HG03575 (cell line): ENCODE measurements at regions not wholly inside any gene's neighbourhood (a gene's known extent, or its start where the extent isn't known, plus 50 kb on each side); places are given as distances from the start of the nearest gene placed in this dataset.
"Not testable (repeated sequence)": the region's sequence is repeated elsewhere in the genome, so short reads cannot be mapped to it uniquely, and the experiment has no call there.

Experiments
- ATAC-seq: cut with Tn5 transposase; IDR thresholded peaks from one replicate; pipeline ENCODE4 v1.9.1; 2021; ENCODE audit not compliant: unreplicated experiment, insufficient number of reproducible peaks, low FRiP score; ENCODE audit errors: extremely low read depth

DNA sequence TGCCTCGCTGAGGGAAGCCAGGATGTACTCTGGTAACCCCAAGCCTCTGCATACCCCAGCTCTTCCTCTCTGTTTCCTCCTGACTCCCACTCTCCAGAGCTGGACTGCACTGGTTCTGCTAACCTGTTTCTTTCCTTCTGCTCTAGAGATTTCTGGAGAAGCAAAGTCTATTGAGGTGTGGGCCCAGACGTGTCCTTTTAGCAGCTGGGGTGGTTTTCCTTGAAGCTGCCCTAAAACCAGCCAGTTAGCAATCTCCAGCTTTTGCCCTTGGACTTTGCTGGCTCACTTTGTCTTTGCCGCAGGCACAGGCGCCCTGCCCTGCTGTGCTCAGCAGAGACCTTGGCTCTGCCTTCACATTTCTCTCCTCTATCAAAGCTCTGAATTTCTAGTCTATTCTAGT is 171.8 kb upstream of the IVNS1ABP start:
- no peak for ATAC-seq

DNA sequence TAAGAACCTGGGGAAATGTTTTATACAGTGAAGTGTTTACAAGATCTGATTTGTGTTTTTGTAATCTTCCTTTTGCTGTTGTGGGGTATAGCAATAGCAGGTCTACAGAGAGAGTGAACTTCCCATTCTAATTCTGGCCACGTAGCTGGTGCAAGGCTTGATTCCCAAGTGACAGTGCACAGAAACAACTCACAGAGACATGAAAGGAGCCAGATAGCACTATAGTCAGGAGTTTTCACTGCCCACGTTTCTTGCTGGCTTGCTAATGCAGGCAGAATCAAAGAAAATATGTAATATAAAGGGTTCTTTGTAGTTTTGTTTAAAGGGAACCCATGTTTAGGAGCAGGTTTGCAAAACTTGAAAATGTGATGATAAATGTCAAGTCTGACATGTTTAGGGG is 170.9 kb upstream of the IVNS1ABP start:
- ATAC-seq: no peak

DNA sequence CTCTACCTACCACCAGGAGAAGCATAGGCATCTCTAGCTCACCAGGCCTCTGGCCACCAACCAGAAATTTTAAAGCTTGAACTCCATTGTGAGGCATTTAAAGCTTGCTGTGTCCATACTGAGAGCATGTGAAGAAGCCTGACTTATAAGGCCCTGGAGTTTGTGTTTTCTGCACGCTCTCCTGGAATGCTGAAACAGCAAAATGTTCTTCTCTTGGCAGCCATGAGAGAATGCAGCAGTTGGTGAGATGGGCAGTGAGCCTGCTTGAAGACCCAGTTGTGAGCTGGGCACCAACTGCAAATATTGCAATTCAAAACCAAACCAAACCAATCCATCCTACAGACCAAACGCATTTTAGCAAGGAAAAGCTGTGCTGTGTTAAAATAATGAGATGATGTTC is 170.0 kb upstream of the IVNS1ABP start:
- ATAC-seq: no peak

DNA sequence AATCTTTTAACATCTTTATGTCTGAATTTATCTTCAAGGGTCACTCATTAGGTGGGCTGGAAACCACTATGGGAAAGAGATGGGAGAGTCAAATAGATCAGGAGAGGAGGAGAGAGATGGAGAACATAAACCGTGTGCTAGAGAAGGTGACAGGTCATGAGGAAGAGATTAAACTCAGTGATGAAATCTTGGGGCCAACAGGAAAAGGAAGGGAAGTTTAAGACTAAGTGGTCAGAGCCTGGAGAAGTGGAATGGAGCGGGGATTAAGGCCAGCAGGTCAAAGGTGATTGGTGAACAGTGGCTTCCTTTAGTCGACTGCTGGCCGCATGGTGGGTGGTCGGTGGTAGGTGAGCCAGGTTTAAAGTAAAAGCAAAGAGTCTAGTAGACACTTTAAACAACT is 169.3 kb upstream of the IVNS1ABP start:
- no peak for ATAC-seq

DNA sequence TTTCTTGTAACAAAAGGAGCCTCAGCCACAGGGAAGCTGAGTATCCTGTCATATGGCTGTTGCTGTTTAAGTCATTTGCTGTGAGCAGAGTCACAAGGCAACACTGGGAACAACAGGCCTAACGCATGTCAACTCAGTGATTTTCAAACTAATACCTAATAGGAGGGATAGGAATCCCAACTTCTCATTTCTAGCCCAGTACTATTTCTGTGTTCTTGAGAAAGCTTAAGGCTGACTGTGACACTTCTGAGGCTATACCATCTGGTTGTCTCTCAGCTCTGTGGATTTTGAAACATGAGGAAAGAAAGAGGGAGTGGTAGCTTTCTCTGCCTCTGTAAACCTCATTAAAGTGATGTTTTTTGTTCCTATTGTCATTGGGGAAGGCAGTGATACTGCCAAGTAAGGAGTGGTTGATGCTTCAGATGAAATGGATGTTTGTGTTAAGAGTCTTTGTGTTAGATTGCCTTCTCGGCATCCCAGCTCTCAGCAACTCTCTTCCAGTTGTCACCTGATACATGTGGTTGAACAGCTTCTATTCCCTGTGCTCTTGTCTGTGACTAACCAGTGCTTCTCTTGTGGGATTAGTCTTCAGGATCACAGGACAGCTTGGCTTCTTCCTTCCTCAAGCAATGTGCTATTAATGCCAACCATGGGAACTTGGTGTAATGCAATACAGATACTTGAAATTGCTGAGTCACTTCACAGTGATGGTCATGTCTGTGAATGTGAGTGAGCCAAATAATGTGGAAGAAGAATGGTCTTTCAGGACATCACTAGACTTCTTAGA is 166.8 kb upstream of the IVNS1ABP start:
- no peak for ATAC-seq

DNA sequence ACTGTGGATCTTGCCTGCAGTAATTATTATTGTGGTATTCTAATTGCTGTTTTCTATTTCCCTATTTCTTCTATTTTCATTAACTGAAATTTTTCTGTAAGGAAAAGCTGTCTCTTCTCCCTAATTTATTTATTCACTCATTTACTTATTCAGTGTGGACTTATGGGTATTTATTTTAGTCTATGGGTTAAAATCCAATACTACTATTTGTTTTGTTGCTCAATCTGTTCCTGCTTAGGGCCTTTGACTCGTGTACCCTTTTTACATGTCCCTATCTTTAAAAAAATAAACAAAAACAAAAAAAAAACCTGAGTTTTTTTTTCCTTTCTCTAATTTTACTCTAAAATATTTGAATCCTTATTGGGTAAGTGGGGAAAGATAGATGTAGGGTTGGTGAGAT is 166.2 kb upstream of the IVNS1ABP start:
- no peak for ATAC-seq

DNA sequence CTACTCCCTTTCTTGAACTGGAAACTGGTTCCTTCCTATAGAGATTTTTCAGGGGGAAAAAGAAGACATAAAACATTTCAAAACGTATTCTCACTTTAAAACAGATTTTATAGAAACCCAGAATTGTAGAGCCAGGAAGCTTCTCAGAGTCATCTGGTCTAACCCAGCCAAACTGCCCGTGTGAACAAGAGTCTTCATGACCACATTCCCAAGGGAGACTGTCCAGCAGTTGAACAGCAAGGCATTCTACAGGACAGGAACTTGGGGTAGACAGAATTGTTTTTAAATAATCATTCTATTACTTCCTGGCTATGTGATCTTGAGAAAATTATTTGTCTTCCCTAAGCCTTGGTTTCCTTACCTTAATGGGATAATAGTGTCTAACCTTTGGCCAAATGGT is 163.5 kb upstream of the IVNS1ABP start:
- ATAC-seq: no peak

DNA sequence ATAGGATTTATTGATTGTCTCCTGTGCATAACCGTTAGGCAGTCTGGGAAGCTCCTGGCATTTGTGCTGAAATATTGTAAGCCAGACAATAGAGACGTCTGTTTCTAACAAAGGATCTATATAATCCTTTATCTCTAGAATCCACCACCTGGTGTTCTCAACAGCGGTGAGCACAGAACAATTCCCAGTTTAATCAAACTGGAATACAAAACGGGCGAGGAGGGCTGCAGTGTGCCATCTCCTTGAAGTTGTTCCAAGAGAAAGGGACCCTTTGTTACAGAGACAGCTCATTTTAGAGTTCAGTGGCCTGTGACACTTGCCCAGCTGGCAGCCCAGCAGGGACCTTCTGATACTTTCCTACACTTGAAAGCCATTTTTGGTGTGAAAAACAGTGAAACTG is 162.8 kb upstream of the IVNS1ABP start:
- ATAC-seq: no peak

DNA sequence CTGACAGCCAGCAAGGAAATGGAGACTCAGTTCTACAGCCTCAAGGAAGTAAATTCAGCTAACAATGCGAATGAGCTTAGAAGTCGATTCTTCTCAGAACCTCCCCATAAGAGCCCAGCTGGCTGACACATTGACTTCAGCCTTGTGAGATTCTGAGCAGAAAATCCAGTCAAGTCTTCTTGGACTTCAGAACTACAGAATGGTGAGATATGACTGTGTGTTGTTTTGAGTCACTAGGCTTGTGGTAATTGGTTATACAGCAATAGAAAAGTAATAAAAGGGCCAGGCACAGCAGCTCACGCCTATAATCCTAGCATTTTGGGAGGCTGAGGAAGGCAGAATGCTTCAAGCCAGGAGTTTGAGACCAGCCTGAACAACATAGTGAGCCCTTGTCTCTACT is 161.8 kb upstream of the IVNS1ABP start:
- no peak for ATAC-seq

DNA sequence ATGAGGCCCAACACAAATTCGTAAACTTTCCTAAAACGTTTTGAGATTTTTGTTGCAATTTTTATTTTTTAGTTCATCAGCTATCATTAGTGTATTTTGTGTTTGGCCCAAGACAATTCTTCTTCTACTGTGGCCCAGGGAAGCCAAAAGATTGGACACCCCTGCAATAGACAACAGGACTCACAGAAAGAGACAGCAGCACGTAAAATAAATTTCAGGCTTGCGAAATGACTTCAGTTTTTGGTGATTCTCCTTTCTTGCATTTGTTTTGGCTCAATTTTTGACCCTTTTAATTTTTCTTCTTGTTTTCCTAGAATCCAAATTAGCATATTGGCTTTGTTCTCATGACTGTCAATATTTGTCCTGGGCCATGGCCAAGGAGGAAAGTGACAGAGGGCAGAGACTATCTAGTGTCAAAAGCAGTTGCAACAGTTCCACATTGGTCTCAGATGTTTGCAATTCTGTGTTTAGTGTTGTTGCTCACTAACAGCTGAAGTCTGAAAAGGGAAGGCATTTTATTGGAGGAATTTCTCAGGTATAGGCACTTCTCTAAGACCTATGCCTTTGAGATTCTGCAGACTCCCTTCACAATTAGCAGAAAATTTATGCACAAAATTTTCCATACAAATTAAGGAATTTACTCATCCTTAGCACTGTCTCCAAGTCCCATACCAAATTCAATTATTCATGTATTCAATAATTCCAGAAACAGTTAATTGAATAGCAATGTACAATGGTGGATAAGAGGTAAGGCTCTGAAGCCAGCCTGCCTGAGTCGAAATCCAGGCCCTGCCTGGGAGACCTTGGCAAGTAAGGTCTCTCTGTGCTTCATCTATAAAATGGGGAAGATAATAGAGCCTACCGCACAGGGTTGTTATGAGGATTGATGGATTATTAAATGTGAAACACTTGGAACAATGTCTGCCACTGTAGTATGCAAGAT is 160.9 kb upstream of the IVNS1ABP start:
- no peak for ATAC-seq

DNA sequence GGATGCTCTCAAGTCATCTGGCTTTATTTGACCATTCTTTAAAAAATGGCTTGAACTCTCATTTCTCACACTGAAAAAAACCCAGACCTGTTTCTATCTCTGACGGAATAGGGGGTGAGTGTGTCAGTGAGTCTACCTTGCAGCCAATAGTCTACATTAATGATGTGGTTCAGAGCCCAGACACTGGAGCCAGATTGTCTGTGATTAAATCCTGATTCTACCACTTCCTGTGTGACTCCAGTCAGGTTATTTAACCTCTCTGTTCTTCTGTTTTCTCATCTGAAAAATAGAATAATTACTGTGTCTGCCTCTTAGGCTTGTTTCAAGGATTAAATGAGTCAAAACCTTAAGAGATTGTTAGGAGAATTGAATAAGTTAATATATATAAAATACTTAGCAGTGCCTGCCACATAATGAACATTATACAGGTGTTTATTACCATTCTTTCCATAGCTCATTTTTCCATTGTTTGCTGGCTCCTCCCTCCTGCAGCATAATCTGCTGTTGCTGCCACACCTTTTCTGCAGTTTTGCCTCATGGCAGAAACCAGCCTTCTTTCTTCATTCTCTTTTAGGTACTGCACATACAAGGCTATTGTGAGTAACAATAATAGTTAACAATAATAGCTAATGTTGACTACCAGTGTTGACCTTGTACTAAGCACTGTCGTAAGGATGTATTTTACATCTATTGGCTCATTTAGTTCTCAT is 157.6 kb upstream of the IVNS1ABP start:
- no peak for ATAC-seq

DNA sequence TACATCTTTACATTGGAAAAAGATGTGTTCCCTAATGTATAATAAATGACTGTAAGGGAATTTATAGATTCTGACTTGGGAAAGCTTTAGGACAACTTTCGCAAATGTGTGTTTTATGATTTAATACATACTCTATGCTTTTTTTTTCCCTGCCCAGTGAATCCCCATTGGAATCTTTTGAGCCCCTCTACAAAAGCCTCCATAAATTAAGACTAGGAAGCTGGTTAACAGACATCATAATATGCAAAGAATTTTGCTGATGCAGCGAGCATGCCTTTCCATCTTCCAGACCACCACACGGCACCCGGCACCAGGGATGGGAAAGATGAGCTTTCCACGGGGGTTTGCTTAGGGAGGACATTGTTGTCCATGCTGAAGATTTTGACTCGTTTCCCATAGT is 156.1 kb upstream of the IVNS1ABP start:
- no peak for ATAC-seq

DNA sequence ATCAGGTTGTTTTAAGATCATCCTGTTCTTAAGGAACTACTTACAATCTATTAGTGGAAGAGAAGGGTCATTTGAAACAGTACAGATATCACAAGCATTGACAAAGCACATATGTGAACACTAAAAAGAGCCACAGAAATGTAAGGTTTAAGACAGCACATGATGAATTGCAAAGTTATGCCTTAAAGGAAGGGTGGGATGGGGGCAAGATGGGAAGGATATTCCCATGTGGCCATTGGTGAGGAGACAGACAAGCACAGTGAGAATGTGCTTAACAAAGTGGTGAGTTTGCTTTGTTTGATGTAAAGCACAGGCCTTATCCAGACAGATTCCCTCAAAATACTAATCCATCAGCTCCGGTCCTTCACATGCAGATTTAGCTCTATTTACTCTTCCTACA is 151.6 kb upstream of the IVNS1ABP start:
- no peak for ATAC-seq

DNA sequence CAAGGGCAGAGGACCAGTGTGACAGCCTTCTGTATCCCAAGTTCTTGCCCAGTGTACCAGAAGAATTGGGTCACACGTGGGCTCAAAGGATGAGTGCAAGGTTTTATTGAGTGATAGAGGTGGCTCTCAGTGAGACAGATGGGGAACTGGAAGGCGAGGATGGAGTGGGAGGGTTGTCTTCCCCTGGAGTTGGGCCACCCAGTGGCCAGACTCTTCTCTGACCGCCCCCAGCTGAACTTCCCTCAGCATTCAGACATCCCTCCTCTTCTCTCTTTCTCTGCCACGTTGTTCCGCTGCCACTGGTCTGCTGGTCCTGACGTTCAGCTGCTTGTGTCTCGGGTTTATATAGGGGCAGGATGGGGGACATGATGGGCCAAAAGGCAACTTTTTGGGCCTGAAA is 150.1 kb upstream of the IVNS1ABP start:
- no peak for ATAC-seq

DNA sequence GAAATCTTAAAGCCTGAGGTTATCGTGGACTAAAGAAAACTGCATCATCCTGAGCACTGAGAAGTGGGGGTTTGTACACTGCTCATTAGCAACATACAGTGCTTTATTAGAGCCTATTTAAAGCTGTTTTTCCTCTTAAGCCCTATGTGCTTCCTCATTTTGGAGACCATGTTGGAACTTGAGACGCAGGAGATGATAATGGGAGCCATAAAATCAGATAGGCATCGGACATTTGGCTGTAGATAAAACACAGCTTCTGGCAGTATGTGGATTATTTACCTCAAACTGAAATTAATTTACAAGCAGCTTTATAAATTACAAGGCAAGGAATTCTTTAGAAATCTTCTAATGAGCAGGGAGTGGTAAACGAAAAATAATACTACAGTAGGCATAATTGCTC is 147.7 kb upstream of the IVNS1ABP start:
- ATAC-seq: no peak

DNA sequence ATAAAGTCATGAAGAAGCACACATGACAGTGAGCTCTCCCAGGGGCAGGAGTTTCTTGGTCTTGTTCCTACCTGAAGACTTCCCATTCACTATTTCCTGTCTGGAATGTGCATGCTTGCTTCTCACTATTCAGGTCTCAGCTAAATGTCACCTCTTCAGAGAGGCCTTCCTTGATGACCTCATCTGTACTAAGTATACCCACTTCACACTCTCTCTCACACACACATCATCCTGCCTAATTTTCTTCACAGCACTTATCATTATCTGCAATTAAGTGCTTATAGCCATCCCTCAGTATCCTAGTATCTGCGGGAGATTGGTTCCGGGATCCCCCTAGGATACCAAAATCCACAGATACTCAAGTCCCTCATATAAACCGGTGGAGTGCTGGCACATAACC is 146.4 kb upstream of the IVNS1ABP start:
- no peak for ATAC-seq

DNA sequence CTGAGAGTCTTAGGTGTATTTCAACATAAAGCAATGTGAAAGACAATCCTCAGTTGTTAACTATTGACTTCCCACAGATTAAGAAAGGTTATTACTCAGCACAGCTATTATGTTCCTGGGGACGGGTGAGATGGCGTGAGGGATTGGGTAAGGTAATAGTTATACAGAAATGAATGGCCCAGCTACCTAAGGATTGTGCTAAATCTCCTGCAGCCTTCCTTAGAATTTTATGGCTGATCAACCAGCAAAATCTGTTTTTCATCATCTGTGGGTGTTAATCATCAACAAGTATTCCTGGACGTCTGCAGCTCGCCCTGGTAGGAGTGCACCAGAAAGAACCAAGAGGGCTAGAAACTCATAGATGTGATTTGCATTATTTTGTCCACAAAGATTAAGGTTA is 146.0 kb upstream of the IVNS1ABP start:
- no peak for ATAC-seq

DNA sequence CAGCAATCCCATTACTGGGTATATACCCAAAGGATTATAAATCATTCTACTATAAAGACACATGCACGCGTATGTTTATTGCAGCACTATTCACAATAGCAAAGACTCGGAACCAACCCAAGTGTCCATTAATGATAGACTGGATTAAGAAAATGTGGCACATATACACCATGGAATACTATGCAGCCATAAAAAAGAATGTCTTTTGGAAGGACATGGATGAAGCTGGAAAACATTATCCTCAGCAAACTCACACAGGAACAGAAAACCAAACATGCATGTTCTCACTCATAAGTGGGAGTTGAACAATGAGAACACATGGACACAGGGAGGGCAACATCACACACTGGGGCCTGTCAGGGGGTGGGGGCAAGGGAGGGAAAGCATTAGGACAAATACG is 143.7 kb upstream of the IVNS1ABP start:
- not testable (repeated sequence) for ATAC-seq

DNA sequence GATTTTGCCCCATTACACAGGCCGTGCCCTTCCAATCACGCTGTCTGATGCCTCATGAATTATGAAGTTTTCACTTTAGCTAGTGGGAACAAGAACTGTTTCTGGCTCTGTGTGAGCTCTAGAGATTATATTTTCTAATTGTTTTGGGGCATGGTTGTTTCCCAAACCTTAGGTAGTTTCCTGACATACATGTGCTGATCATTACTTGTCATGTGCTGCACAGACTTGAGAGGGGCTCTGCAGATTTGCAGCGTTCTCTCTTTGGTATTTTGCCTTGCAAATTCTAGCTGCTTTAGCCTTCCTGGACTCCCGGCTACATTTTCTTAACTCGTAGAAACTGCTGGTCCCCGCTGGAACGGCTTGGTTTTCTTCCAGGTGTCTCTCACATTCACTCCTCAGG is 142.1 kb upstream of the IVNS1ABP start:
- ATAC-seq: no peak

DNA sequence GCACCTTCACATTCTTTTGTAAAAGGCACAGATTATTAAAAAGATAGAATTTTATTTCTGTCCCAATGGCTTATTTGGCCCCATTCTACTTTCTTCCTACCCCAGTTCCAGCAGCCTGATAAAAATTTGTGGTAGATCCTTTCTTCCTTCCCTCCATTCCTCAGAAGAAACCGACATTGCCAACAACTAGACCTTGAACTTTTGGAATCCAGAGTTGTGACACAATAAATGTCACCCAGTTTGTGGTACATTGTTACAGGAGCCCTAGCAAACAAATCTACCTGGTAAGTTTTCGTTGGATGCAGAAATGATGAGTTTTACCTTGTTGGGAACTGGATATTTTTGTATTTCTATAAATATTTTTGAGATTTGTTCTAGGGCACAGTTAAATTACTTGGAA is 141.6 kb upstream of the IVNS1ABP start:
- ATAC-seq: no peak
